ENCODE measurements at regions not wholly inside any gene's neighbourhood (a gene's known extent, or its start where the extent isn't known, plus 50 kb on each side); places are given as distances from the start of the nearest gene placed in this dataset.

DNA sequence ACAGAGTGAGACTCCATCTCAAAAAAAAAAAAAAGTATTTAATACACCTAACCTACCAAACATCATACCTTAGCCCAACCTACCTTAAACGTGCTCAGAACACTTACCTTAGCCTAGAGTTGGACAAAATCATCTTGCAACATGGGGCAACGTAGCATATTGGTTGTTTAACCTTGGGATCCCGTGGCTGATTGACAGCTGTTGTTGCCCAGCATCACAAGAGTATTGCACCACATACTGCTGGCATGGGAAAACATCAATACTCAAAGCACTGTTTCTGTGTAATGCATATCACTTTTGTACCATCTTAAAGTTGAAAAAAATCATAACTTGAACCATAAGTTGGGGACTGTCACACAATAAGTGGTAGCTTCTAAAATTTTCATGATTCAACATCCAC lies 73.8 kb upstream of the MIR17HG start:
- no peak overlapping the region for H3K4me3 ChIP-seq
- TF ChIP-seq, protein P1, sequence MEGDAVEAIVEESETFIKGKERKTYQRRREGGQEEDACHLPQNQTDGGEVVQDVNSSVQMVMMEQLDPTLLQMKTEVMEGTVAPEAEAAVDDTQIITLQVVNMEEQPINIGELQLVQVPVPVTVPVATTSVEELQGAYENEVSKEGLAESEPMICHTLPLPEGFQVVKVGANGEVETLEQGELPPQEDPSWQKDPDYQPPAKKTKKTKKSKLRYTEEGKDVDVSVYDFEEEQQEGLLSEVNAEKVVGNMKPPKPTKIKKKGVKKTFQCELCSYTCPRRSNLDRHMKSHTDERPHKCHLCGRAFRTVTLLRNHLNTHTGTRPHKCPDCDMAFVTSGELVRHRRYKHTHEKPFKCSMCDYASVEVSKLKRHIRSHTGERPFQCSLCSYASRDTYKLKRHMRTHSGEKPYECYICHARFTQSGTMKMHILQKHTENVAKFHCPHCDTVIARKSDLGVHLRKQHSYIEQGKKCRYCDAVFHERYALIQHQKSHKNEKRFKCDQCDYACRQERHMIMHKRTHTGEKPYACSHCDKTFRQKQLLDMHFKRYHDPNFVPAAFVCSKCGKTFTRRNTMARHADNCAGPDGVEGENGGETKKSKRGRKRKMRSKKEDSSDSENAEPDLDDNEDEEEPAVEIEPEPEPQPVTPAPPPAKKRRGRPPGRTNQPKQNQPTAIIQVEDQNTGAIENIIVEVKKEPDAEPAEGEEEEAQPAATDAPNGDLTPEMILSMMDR (IDR thresholded peaks at IDR 0.05): no peak
- no peak for ATAC-seq
- no peaks in the 10 kb centered on the region for H3K27me3 ChIP-seq
- intact Hi-C loops (cut with DNase I): no loop called here
- H3K9me3 ChIP-seq: peaks cover 0 to 10% (median 0%) of the 10 kb centered on the region in 11 donors
- no peaks in the 10 kb centered on the region for H3K36me3 ChIP-seq
- WGBS, 2 donors: 71 to 74% methylated on average over 3 of the region's 3 CpGs
- no peaks in the 10 kb centered on the region for H3K4me1 ChIP-seq
- DNase-seq: no peak
- no peak overlapping the region for H3K27ac ChIP-seq

GRCh38 chr13:91277013-91277676 lies 70.3 kb upstream of the MIR17HG start:
- intact Hi-C loops (cut with DNase I): no loop called here
- DNase-seq (no peak), ATAC-seq (no peak)
- Histone ChIP-seq H3K4me3 (no peak overlapping the region), H3K27me3 (no peaks in the 10 kb centered on the region), H3K36me3 (no peaks in the 10 kb centered on the region), H3K4me1 (no peaks in the 10 kb centered on the region), H3K27ac (no peak overlapping the region), H3K9me3 (peaks cover 0 to 10% (median 0%) of the 10 kb centered on the region in 11 donors)
- WGBS, 2 donors: 82 to 85% methylated on average over 5 of the region's 5 CpGs
- TF ChIP-seq, protein P1 (IDR thresholded peaks at IDR 0.05): no peak

- WGBS, 2 donors: 76 to 77% methylated on average over 3 of the region's 3 CpGs
- H3K36me3 ChIP-seq: no peaks in the 10 kb centered on the region
- H3K27ac ChIP-seq: no peak overlapping the region
- TF ChIP-seq, protein P1 (IDR thresholded peaks at IDR 0.05): no peak
- DNase-seq (no peak), ATAC-seq (no peak)
- H3K9me3 ChIP-seq: peaks cover 0 to 10% (median 0%) of the 10 kb centered on the region in 11 donors
- no peaks in the 10 kb centered on the region for H3K4me1 ChIP-seq
- intact Hi-C loops (cut with DNase I): no loop called here
- H3K4me3 ChIP-seq: no peak overlapping the region
- no peaks in the 10 kb centered on the region for H3K27me3 ChIP-seq
Observed at GRCh38 chr13:91278291-91278690, 69.2 kb upstream of the MIR17HG start.

DNA sequence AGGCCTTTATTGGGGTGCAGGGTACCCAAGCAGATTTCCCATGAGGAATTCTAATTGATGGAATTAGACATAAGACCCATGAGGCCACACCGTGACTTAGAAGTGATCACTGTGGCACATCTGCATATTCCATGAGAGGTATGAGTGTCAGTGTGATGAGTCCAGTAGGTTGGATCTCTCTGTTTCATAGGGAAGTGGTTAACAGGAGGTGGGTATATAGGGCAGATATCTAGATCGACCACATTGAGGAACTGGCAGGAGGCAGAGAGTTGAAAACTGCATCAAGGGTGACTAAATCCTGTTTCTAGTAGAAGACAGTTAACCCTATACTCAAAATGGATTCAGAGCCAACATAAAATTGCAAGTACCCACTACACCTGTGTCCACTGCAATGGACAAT lies 68.6 kb upstream of the MIR17HG start:
- Histone ChIP-seq H3K36me3 (no peaks in the 10 kb centered on the region), H3K27ac (no peak overlapping the region), H3K4me1 (no peaks in the 10 kb centered on the region), H3K4me3 (no peak overlapping the region), H3K27me3 (no peaks in the 10 kb centered on the region), H3K9me3 (peaks cover 0 to 10% (median 0%) of the 10 kb centered on the region in 11 donors)
- 81 to 85% methylated on average over 2 of the region's 2 CpGs for WGBS, 2 donors
- DNase-seq (no peak), ATAC-seq (no peak)
- TF ChIP-seq, protein P1 (IDR thresholded peaks at IDR 0.05): no peak
- intact Hi-C loops (cut with DNase I): no loop called here

All from heart right ventricle (tissue), 16 donors.